Loucy (cell line): ENCODE measurements at regions not wholly inside any gene's neighbourhood (a gene's known extent, or its start where the extent isn't known, plus 50 kb on each side); places are given as distances from the start of the nearest gene placed in this dataset.

Experiments
- H2AFZ ChIP-seq: fragments of 200-600 bp; sonication (generic); 2 replicates; pipeline ENCODE4 v1.6.0; 2016; ENCODE audit warnings: antibody characterized with exemption, mild to moderate bottlenecking, low read length, moderate library complexity
- H3F3A ChIP-seq: fragments of 200-600 bp; 2 replicates; pipeline ENCODE4 v1.6.0; 2016; ENCODE audit warnings: antibody characterized with exemption, low read depth, mild to moderate bottlenecking
- H3K27me3 ChIP-seq: fragments of 200-600 bp; sonication (generic); 2 replicates; pipeline ENCODE4 v1.6.1; 2014; ENCODE audit warnings: low read length, mild to moderate bottlenecking; ENCODE audit not compliant: insufficient read depth, poor library complexity, severe bottlenecking
- H3K36me3 ChIP-seq: fragments of 200-600 bp; sonication (generic); 2 replicates; pipeline ENCODE4 v1.6.1; 2016; ENCODE audit warnings: low read length; ENCODE audit not compliant: insufficient read depth
- H3K4me1 ChIP-seq: fragments of 200-600 bp; sonication (generic); 2 replicates; pipeline ENCODE4 v1.5.1; 2014; ENCODE audit warnings: low read length, mild to moderate bottlenecking; ENCODE audit not compliant: insufficient read depth, poor library complexity, severe bottlenecking
- H3K4me2 ChIP-seq: fragments of 200-600 bp; sonication (generic); 2 replicates; pipeline ENCODE4 v1.6.0; 2014; ENCODE audit warnings: antibody characterized with exemption, low read length, low read depth, mild to moderate bottlenecking; ENCODE audit not compliant: poor library complexity, severe bottlenecking
- H3K4me3 ChIP-seq: fragments of 200-600 bp; sonication (generic); 2 replicates; pipeline ENCODE4 v1.5.1; 2014; ENCODE audit warnings: low read length, mild to moderate bottlenecking, mixed read lengths; ENCODE audit not compliant: poor library complexity, severe bottlenecking
- H3K79me2 ChIP-seq: fragments of 200-600 bp; sonication (generic); 2 replicates; pipeline ENCODE4 v1.6.1; 2014; ENCODE audit warnings: low read length; ENCODE audit not compliant: insufficient read depth
- H3K9ac ChIP-seq: fragments of 200-600 bp; sonication (generic); 2 replicates; pipeline ENCODE4 v1.6.0; 2014; ENCODE audit warnings: mild to moderate bottlenecking, low read depth, low read length, moderate library complexity; ENCODE audit not compliant: poor library complexity, severe bottlenecking
- H3K9me2 ChIP-seq: fragments of 200-600 bp; sonication (generic); replicated peaks from 2 replicates; pipeline ENCODE4 v1.6.1; 2016; ENCODE audit warnings: low read depth, low read length, mixed read lengths
- H3K9me3 ChIP-seq: fragments of 200-600 bp; sonication (generic); 2 replicates; pipeline ENCODE4 v1.6.1; 2014; ENCODE audit warnings: mild to moderate bottlenecking, antibody characterized with exemption, low read length, low read depth; ENCODE audit not compliant: insufficient read depth
- H4K20me1 ChIP-seq: fragments of 200-600 bp; sonication (generic); 2 replicates; pipeline ENCODE4 v1.6.0; 2014; ENCODE audit warnings: antibody characterized with exemption, low read length, mild to moderate bottlenecking; ENCODE audit not compliant: insufficient read depth, poor library complexity, severe bottlenecking
- EZH2phosphoT487 ChIP-seq: fragments of 200-600 bp; IDR thresholded peaks from 2 replicates; pipeline ENCODE4 v1.6.1; 2018; ENCODE audit warnings: antibody characterized with exemption, mild to moderate bottlenecking, moderate library complexity, borderline replicate concordance
- TF ChIP-seq, protein P1 (sequence below): fragments of 200-600 bp; sonication (generic); conservative IDR thresholded peaks from 2 replicates; pipeline ENCODE4 v1.5.1; 2014; ENCODE audit warnings: mild to moderate bottlenecking, antibody characterized with exemption, low read length

DNA sequence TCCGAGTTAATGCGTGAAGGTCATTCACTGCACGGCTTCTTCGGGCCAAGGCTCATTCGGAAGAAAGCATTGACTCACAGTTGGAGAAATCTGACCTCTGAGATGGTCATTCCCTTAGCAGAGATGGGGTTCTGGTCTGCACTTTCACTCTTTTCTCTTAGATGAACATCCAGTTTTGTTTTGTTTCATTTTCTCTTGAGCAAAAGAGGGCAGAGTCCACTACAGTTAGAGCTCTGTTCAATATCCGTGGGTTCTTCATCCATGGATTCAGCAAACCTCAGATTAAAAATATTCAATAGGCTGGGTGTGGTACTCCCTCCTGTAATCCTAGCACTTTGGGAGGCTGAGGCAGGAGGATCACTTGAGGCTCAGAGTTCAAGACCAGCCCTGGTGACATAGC, 57.4 kb upstream of the SIPA1L2 start:
- H3K9me2 ChIP-seq, result no peaks in the 10 kb centered on the region
- no peaks in the 10 kb centered on the region for H3K9me3 ChIP-seq
- H3F3A ChIP-seq, result no peaks in the 10 kb centered on the region
- peaks cover 25% of the 10 kb centered on the region for H3K4me1 ChIP-seq
- H3K36me3 ChIP-seq, result no peaks in the 10 kb centered on the region
- no peak overlapping the region for H3K4me3 ChIP-seq
- H3K4me2 ChIP-seq, result no peak overlapping the region
- no peak overlapping the region for H2AFZ ChIP-seq
- H4K20me1 ChIP-seq, result no peaks in the 10 kb centered on the region
- no peak overlapping the region for H3K9ac ChIP-seq
- no peaks in the 10 kb centered on the region for H3K27me3 ChIP-seq
- TF ChIP-seq EZH2phosphoT487, result no peak
- TF ChIP-seq, protein P1, sequence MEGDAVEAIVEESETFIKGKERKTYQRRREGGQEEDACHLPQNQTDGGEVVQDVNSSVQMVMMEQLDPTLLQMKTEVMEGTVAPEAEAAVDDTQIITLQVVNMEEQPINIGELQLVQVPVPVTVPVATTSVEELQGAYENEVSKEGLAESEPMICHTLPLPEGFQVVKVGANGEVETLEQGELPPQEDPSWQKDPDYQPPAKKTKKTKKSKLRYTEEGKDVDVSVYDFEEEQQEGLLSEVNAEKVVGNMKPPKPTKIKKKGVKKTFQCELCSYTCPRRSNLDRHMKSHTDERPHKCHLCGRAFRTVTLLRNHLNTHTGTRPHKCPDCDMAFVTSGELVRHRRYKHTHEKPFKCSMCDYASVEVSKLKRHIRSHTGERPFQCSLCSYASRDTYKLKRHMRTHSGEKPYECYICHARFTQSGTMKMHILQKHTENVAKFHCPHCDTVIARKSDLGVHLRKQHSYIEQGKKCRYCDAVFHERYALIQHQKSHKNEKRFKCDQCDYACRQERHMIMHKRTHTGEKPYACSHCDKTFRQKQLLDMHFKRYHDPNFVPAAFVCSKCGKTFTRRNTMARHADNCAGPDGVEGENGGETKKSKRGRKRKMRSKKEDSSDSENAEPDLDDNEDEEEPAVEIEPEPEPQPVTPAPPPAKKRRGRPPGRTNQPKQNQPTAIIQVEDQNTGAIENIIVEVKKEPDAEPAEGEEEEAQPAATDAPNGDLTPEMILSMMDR, result no peak
- no peaks in the 10 kb centered on the region for H3K79me2 ChIP-seq

DNA sequence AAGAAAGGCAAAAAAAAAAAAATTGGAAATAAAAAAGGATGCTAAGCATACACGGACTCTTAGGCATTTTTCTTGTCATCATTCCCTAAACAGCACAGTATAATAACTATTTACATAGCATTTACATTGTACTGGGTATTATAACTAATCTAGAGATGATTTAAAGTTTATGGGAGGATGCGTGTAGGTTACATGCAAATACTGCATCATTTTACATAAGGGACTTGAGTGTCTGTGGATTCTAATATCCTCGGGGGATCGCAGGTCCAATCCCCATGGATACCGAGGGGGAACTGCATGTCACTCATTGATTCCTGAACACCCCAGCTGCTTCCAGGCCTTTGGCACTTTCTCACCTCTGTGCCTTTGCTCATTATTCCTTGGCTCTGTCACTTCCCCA, 57.8 kb upstream of the SIPA1L2 start:
- no peaks in the 10 kb centered on the region for H3F3A ChIP-seq
- no peaks in the 10 kb centered on the region for H3K79me2 ChIP-seq
- H4K20me1 ChIP-seq, result no peaks in the 10 kb centered on the region
- H3K27me3 ChIP-seq, result no peaks in the 10 kb centered on the region
- H3K4me3 ChIP-seq, result no peak overlapping the region
- no peaks in the 10 kb centered on the region for H3K9me2 ChIP-seq
- H3K4me2 ChIP-seq, result no peak overlapping the region
- peaks cover 22% of the 10 kb centered on the region for H3K4me1 ChIP-seq
- TF ChIP-seq EZH2phosphoT487, result no peak
- TF ChIP-seq, protein P1, result no peak
- H3K36me3 ChIP-seq, result no peaks in the 10 kb centered on the region
- H3K9ac ChIP-seq, result no peak overlapping the region
- H3K9me3 ChIP-seq, result no peaks in the 10 kb centered on the region
- no peak overlapping the region for H2AFZ ChIP-seq

DNA sequence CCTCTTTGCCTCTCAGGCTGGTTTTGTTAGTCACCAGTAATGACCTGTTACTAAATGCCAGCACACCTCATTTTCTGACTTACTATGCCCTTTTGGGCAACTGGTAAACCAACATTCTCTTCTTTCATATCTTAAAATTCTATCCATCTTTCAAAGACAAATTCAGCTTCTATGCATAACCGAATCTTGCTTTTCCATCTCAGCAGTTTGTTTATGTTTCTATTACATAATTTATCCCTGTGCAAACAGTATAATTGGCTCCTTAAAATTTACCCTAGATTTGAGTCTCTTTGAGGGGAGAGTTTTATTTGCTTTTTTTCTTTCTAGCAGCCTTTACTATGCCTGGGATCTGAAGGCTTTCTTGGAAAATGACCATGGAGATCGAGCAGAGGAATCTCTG, 58.5 kb upstream of the SIPA1L2 start:
- no peak overlapping the region for H3K4me2 ChIP-seq
- no peaks in the 10 kb centered on the region for H3K27me3 ChIP-seq
- no peaks in the 10 kb centered on the region for H3K9me2 ChIP-seq
- H4K20me1 ChIP-seq, result no peaks in the 10 kb centered on the region
- H3K4me1 ChIP-seq, result peaks cover 19% of the 10 kb centered on the region
- H3K36me3 ChIP-seq, result no peaks in the 10 kb centered on the region
- H3F3A ChIP-seq, result no peaks in the 10 kb centered on the region
- H3K9ac ChIP-seq, result no peak overlapping the region
- no peaks in the 10 kb centered on the region for H3K9me3 ChIP-seq
- no peaks in the 10 kb centered on the region for H3K79me2 ChIP-seq
- no peak overlapping the region for H3K4me3 ChIP-seq
- TF ChIP-seq, protein P1, result no peak
- no peak for TF ChIP-seq EZH2phosphoT487
- no peak overlapping the region for H2AFZ ChIP-seq
